MM.1S (cell line): ENCODE measurements at regions not wholly inside any gene's neighbourhood (a gene's known extent, or its start where the extent isn't known, plus 50 kb on each side); places are given as distances from the start of the nearest gene placed in this dataset.

Experiments
- DNase-seq: peaks from one replicate; pipeline ENCODE4 v3.0.0-alpha.2; 2015
- H2AFZ ChIP-seq: fragments of 300-600 bp; sonication (generic); 2 replicates; pipeline ENCODE4 v1.6.0; 2016; ENCODE audit warnings: antibody characterized with exemption, low read length
- H3F3A ChIP-seq: fragments of 300-600 bp; sonication (generic); 2 replicates; pipeline ENCODE4 v1.6.1; 2016; ENCODE audit warnings: mild to moderate bottlenecking, antibody characterized with exemption, low read length, moderate library complexity, mixed read lengths; ENCODE audit not compliant: insufficient read depth
- H3K27ac ChIP-seq: fragments of 300-600 bp; sonication (generic); 2 replicates; pipeline ENCODE4 v1.5.1; 2016; ENCODE audit warnings: mild to moderate bottlenecking, low read length
- H3K27me3 ChIP-seq: fragments of 300-600 bp; sonication (generic); replicated peaks from 2 replicates; pipeline ENCODE4 v1.6.0; 2016; ENCODE audit warnings: low read length; ENCODE audit not compliant: insufficient read depth
- H3K36me3 ChIP-seq: fragments of 300-600 bp; sonication (generic); replicated peaks from 2 replicates; pipeline ENCODE4 v1.6.1; 2016; ENCODE audit warnings: mild to moderate bottlenecking, low read length, mixed read lengths; ENCODE audit not compliant: insufficient read depth
- H3K4me1 ChIP-seq: fragments of 300-600 bp; sonication (generic); 2 replicates; pipeline ENCODE4 v1.6.1; 2016; ENCODE audit warnings: low read length, mixed read lengths
- H3K4me2 ChIP-seq: fragments of 300-600 bp; sonication (generic); 2 replicates; pipeline ENCODE4 v1.6.0; 2016; ENCODE audit warnings: low read depth, low read length
- H3K4me3 ChIP-seq: fragments of 300-600 bp; sonication (generic); 2 replicates; pipeline ENCODE4 v1.5.1; 2016; ENCODE audit warnings: low read length, mixed read lengths
- H3K79me2 ChIP-seq: fragments of 300-600 bp; sonication (generic); 2 replicates; pipeline ENCODE4 v1.6.1; 2016; ENCODE audit warnings: mixed run types, low read length, mixed read lengths
- H3K9ac ChIP-seq: fragments of 300-600 bp; sonication (generic); 2 replicates; pipeline ENCODE4 v1.6.1; 2016; ENCODE audit warnings: low read length, mixed read lengths
- H3K9me2 ChIP-seq: fragments of 300-600 bp; sonication (generic); replicated peaks from 2 replicates; pipeline ENCODE4 v1.6.1; 2016; ENCODE audit warnings: mild to moderate bottlenecking, low read length, mixed read lengths; ENCODE audit not compliant: insufficient read depth
- H3K9me3 ChIP-seq: fragments of 300-600 bp; sonication (generic); replicated peaks from 2 replicates; pipeline ENCODE4 v1.6.1; 2016; ENCODE audit warnings: mild to moderate bottlenecking, low read length, mixed read lengths; ENCODE audit not compliant: insufficient read depth
- H4K20me1 ChIP-seq: fragments of 300-600 bp; sonication (generic); 2 replicates; pipeline ENCODE4 v1.6.1; 2016; ENCODE audit warnings: mild to moderate bottlenecking, low read length, moderate library complexity, mixed read lengths; ENCODE audit not compliant: insufficient read depth
- CTCF ChIP-seq: fragments of 300-600 bp; sonication (generic); IDR thresholded peaks from 2 replicates; pipeline ENCODE4 v1.5.1; 2016; ENCODE audit warnings: antibody characterized with exemption, low read length, mixed read lengths
- EZH2 ChIP-seq: fragments of 300-600 bp; sonication (generic); optimal IDR thresholded peaks from 2 replicates; pipeline ENCODE3; 2017; ENCODE audit warnings: low read depth, mild to moderate bottlenecking, antibody characterized with exemption, low read length, mixed read lengths
- EZH2phosphoT487 ChIP-seq: fragments of 300-600 bp; sonication (generic); IDR thresholded peaks from 2 replicates; pipeline ENCODE4 v1.6.1; 2018; ENCODE audit warnings: antibody characterized with exemption, low read length

- H3K4me3 ChIP-seq = no peak overlapping the region
- no peaks in the 10 kb centered on the region for H3K36me3 ChIP-seq
- no peaks in the 10 kb centered on the region for H4K20me1 ChIP-seq
- H3K9ac ChIP-seq = no peak overlapping the region
- H3F3A ChIP-seq = no peaks in the 10 kb centered on the region
- TF ChIP-seq EZH2 (no peak), EZH2phosphoT487 (no peak), CTCF (no peak)
- no peak overlapping the region for H3K4me2 ChIP-seq
- no peak overlapping the region for H2AFZ ChIP-seq
- no peaks in the 10 kb centered on the region for H3K79me2 ChIP-seq
- peaks cover 96% of the 10 kb centered on the region for H3K27me3 ChIP-seq
- H3K27ac ChIP-seq = no peak overlapping the region
- DNase-seq = no peak
- no peaks in the 10 kb centered on the region for H3K9me2 ChIP-seq
- no peaks in the 10 kb centered on the region for H3K9me3 ChIP-seq
- peaks cover 3% of the 10 kb centered on the region; the same call in 1 of the 2 replicates for H3K4me1 ChIP-seq
Observed at GRCh38 chr17:79325709-79326430, 251.2 kb downstream of the ENGASE start.

DNA sequence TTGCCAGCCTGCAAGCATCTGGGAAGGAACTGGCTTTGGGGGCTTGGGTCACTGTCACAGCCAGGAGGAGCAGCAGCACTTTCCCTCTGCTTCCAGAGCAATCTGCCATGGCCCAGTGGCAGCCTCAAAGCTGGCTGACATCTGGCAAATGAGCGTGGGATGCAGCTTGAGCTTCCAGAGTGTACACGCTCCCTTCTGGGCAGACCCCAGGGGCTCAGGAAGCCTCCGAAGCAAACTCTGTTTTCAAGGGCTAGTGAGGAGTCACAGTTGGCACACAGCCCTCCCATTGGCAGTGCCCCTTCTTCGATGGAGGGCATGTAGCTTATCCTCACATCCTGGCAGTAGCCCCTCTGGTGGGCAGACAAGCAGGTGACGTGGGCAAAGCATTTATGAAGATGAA, 249.6 kb downstream of the ENGASE start:
- no peaks in the 10 kb centered on the region for H3F3A ChIP-seq
- no peak overlapping the region for H3K4me3 ChIP-seq
- no peaks in the 10 kb centered on the region for H3K36me3 ChIP-seq
- peaks cover 96% of the 10 kb centered on the region for H3K27me3 ChIP-seq
- H4K20me1 ChIP-seq = no peaks in the 10 kb centered on the region
- H3K4me1 ChIP-seq = no peaks in the 10 kb centered on the region
- TF ChIP-seq CTCF (no peak), EZH2 (no peak), EZH2phosphoT487 (no peak)
- no peak overlapping the region for H3K27ac ChIP-seq
- no peak overlapping the region for H3K4me2 ChIP-seq
- H3K9ac ChIP-seq = no peak overlapping the region
- H3K9me2 ChIP-seq = no peaks in the 10 kb centered on the region
- no peaks in the 10 kb centered on the region for H3K9me3 ChIP-seq
- no peak overlapping the region for H2AFZ ChIP-seq
- DNase-seq = no peak
- H3K79me2 ChIP-seq = no peaks in the 10 kb centered on the region

DNA sequence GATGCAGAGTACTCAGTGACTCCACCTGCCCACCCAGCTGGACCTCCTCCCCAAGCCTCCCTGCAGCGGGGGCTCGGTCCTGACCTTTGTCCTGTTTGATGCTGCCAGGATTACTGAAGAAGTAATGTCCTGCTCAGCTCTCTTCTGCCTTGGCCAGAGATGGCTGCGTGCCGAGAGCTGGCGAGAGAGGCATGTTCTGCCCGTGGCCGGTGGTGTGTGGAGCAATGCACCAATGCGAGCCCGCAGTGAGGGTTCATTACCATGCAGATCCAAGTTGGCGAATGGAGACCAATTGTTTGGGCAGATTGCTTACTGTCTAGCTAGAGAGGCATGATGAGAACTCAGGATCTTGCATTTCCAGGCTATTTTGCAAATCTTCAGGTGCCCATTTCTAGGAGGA, 248.9 kb downstream of the ENGASE start:
- Histone ChIP-seq H2AFZ (no peak overlapping the region), H3K36me3 (no peaks in the 10 kb centered on the region), H3K4me2 (no peak overlapping the region), H3K27me3 (peaks cover 94% of the 10 kb centered on the region), H3K4me3 (no peak overlapping the region), H4K20me1 (no peaks in the 10 kb centered on the region), H3K9ac (no peak overlapping the region), H3K9me2 (no peaks in the 10 kb centered on the region), H3K9me3 (no peaks in the 10 kb centered on the region), H3K27ac (no peak overlapping the region), H3K79me2 (no peaks in the 10 kb centered on the region), H3K4me1 (no peaks in the 10 kb centered on the region), H3F3A (no peaks in the 10 kb centered on the region)
- no peak for DNase-seq
- no peak for TF ChIP-seq EZH2phosphoT487
- TF ChIP-seq CTCF = no peak
- no peak for TF ChIP-seq EZH2
